HG02884 (cell line): ENCODE measurements at regions not wholly inside any gene's neighbourhood (a gene's known extent, or its start where the extent isn't known, plus 50 kb on each side); places are given as distances from the start of the nearest gene placed in this dataset.
"Not testable (repeated sequence)": the region's sequence is repeated elsewhere in the genome, so short reads cannot be mapped to it uniquely, and the experiment has no call there.

Experiments
- ATAC-seq: cut with Tn5 transposase; IDR thresholded peaks from one replicate; pipeline ENCODE4 v1.9.1; 2021; ENCODE audit warnings: mild to moderate bottlenecking, moderate library complexity; ENCODE audit not compliant: unreplicated experiment

DNA sequence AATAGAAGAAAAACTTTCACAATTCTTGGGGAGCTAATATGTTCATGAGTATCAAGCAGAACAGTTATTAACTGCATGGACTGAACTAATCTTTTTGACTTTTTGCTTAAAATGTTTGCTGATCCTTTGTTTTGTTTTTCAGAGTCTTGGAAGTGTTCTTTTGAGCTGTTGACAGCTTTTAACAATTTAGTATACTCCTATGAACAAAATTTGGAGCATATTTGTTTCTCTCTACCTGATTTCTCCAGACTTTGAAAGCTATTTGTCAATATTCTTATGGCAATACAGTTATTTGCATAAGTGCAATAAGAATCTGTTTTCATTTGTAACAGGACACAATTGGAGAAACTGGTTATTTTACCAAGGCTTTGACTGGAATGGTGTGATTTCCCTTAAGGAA is 192.0 kb upstream of the ETV3 start:
- ATAC-seq, result not testable (repeated sequence)

- not testable (repeated sequence) for ATAC-seq
Observed at GRCh38 chr1:157328120-157328519, 189.9 kb upstream of the ETV3 start.

DNA sequence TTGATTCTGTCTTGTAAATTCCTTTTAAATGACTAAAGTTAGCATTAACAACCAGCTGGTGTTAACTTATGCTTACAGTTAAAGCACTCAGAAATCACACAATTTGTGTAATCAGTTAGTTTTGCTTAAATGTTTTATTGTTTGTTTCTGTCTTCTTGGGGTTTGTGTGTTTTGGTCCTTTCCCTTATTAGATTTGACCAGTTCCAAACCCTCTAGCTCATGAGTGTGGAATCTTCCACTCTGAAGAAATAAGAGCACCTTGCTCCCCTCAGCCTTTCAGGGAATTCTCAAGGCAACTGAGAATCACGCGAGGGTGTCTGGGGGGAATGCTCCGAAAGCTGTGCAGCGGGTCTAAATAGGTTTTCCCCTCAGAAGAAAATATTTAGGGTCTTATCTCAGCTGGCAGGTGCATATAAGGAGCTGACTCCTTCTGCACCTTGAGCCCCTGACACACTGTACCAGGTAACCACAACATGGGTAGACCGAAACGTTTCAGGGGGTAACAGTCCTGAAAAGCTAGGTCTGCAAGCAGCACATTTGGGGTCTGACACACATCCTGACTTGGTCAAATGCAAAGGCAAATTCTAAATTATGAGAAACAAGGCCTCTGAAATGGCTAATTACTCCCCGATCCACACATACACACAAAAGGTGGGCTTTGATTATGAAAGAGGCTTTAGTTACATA is 188.1 kb upstream of the ETV3 start:
- ATAC-seq, result no peak

GRCh38 chr1:157325220-157325619 is 187.0 kb upstream of the ETV3 start:
- no peak for ATAC-seq

DNA sequence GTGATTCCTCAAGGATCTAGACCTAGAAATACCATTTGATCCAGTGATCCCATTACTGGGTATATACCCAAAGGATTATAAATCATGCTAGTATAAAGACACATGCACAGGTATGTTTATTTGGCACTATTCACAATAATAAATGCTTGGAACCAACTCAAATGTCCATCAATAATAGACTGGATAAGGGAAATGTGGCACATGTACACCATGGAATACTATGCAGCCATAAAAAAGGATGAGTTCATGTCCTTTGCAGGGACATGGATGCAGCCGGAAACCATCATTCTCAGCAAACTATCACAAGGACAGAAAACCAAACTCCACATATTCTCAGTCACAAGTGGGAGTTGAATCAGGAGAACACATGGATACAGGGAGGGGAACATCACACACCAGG is 183.8 kb upstream of the ETV3 start:
- ATAC-seq, result not testable (repeated sequence)

- ATAC-seq, result no peak
Observed at GRCh38 chr1:157319567-157319966, 181.4 kb upstream of the ETV3 start.

- not testable (repeated sequence) for ATAC-seq
Observed at GRCh38 chr1:157317229-157317628, 179.0 kb upstream of the ETV3 start.

DNA sequence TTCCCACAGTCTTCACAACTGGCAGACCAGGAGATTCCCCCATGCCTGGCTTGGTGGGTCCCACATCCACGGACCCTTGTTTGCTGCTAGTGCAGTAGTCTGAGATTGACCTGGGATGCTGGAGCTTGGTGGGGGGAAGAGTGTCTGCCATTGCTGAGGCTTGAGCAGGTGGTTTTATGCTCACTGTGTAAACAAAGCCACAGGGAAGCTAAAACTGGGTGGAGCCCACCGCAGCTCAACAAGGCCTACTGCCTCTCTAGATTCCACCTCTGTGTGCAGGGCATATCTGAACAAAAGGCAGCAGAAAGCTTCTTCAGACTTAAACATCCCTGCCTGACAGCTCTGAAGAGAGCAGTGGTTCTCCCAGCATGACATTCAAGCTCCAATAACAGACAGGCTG is 177.3 kb upstream of the ETV3 start:
- no peak for ATAC-seq

- ATAC-seq, result no peak
Observed at GRCh38 chr1:157314408-157314807, 176.2 kb upstream of the ETV3 start.

GRCh38 chr1:157313240-157313807 is 175.1 kb upstream of the ETV3 start:
- no peak for ATAC-seq

- no peak for ATAC-seq
Observed at GRCh38 chr1:157312082-157312812, 174.1 kb upstream of the ETV3 start.

DNA sequence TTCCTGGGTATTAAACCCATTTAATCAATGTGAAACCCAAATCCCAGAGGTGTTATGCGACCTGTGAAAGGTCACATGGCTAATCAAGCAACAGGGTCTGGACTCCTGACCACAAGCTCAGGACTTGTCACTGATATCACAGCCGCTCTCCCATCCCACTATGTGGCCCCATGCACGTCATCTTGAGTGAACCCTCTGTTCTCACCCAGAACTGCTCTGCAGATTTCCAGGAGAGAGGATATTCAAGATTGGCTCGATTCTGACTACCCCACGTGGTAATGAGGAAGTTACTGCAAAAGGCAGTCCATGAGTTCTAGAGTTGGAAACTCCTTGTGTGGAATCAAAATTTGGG is 173.5 kb upstream of the ETV3 start:
- ATAC-seq, result no peak

- not testable (repeated sequence) for ATAC-seq
Observed at GRCh38 chr1:157310805-157311729, 172.9 kb upstream of the ETV3 start.

DNA sequence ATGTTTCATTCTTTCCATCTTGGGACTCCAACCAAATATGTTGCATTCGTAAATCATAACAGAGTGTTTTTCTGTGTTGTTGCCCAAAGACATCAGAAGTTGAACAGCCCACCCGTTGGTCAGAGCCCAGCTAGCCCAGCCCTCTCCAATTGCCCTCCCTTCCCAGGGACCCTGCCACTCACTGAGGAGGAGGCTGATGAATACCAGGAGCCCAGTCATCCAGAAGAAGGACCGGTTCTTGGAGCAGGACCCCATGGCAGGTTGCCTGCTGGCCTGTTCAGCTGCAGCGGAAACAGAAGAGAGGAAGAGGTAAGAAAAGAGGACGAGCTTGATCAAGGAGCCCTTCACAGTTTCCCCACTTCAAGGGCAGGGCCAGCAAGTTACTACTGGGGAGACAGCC is 172.2 kb upstream of the ETV3 start:
- ATAC-seq, result no peak

- ATAC-seq, result no peak
Observed at GRCh38 chr1:157307491-157307890, 169.3 kb upstream of the ETV3 start.

DNA sequence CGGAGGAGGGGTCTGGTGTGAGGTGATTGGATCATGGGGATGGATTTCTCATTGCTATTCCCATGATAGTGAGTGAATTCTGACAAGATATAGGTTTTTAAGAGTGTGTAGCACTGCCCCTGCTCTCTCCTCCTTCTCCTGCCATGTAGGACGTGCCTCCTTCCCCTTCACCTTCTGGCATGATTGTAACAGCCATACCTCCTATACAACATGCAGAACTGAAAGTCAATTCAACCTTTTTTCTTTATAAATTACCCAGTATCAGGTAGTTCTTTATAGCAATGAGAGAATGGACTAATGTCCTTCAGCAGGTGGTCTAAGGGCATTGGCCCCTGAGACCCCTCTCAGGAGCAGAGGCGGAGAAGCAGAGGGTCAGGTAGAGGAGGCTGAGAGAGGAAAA is 168.7 kb upstream of the ETV3 start:
- ATAC-seq, result no peak

- ATAC-seq, result no peak
Observed at GRCh38 chr1:157304271-157304670, 166.1 kb upstream of the ETV3 start.

GRCh38 chr1:157302724-157303123 is 164.5 kb upstream of the ETV3 start:
- no peak for ATAC-seq

DNA sequence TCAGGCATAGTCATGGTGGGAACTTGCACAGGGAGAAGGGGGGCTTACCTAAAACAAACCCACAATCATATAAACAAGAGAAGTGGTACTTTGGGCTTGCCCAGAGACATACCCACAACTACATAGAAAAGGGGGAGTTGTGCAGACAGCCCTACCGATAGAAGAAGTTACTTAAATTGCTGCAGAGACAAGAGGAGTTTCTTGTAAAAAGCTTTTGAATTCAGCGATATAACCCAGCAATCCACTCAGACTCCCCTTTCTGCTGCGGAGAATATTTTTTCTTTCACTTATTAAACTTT is 164.0 kb upstream of the ETV3 start:
- ATAC-seq, result no peak

- ATAC-seq, result no peak
Observed at GRCh38 chr1:157301477-157302198, 163.4 kb upstream of the ETV3 start.
